Mammary epithelial cell (primary cell): ENCODE measurements at regions not wholly inside any gene's neighbourhood (a gene's known extent, or its start where the extent isn't known, plus 50 kb on each side); places are given as distances from the start of the nearest gene placed in this dataset.

Source experiments
- EZH2 ChIP-seq: IDR thresholded peaks from 2 replicates; pipeline ENCODE4 v1.6.1; 2012; ENCODE audit warnings: low read length, inconsistent platforms, borderline replicate concordance
- TF ChIP-seq, protein P1 (sequence below), 2 donors: IDR thresholded peaks in 1 of 2; conservative IDR thresholded peaks in 1 of 2; 2 replicates each; pipeline ENCODE4 v1.5.1; 2011 to 2012; ENCODE audit warnings: inconsistent platforms in 2 of 2, low read length in 2 of 2, mild to moderate bottlenecking in 2 of 2, control low read depth in 1 of 2, low read depth in 1 of 2; ENCODE audit not compliant: insufficient read depth in 1 of 2; ENCODE audit errors: extremely low read depth in 1 of 2

DNA sequence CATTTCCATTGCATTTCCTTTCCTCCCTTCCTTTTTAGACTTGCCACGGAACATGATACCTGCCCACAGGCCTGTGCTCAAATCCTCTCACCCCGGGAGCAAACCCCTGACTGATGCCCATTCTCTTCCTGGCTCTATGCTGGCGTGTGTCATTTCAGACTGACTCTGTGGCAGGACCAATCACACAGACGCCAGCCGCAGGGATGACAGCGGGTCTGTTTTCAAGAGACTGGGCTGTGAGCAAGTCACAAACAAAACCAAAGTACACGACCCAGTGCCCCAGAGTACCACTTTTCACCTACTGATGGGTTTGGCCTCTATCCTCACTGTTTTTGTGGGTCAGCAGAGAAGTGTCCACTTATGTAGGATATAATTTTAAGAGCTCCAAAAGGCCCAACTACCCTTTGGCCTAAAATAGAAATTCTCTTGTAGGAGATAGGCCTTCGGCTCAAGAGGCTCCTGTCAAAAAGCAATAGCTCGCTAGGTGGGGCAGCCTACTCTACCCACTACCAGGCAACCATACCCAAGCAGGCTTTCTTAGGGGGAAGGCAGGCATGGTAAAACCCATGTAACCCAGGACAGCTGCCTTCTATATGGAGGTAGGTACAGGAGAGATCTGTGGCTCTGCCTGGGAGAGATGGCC lies 215.7 kb downstream of the CDC5L start:
- TF ChIP-seq, protein P1, sequence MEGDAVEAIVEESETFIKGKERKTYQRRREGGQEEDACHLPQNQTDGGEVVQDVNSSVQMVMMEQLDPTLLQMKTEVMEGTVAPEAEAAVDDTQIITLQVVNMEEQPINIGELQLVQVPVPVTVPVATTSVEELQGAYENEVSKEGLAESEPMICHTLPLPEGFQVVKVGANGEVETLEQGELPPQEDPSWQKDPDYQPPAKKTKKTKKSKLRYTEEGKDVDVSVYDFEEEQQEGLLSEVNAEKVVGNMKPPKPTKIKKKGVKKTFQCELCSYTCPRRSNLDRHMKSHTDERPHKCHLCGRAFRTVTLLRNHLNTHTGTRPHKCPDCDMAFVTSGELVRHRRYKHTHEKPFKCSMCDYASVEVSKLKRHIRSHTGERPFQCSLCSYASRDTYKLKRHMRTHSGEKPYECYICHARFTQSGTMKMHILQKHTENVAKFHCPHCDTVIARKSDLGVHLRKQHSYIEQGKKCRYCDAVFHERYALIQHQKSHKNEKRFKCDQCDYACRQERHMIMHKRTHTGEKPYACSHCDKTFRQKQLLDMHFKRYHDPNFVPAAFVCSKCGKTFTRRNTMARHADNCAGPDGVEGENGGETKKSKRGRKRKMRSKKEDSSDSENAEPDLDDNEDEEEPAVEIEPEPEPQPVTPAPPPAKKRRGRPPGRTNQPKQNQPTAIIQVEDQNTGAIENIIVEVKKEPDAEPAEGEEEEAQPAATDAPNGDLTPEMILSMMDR (conservative IDR thresholded peaks at IDR 0.05 in 1 of 2, IDR thresholded peaks at IDR 0.05 in 1 of 2; ENCODE audit: extremely low read depth in 1 of 2, insufficient read depth in 1 of 2, low read depth in 1 of 2, low read length in 2 of 2) = no peak
- TF ChIP-seq EZH2 = no peak
